Hepatocyte (in vitro differentiated cells): ENCODE measurements at regions not wholly inside any gene's neighbourhood (a gene's known extent, or its start where the extent isn't known, plus 50 kb on each side); places are given as distances from the start of the nearest gene placed in this dataset.

Experiments
- EZH2 ChIP-seq: fragments of 200-600 bp; sonication (generic); IDR thresholded peaks from 2 replicates; pipeline ENCODE4 v1.6.1; 2016; ENCODE audit warnings: antibody characterized with exemption, mild to moderate bottlenecking, borderline replicate concordance
- TF ChIP-seq, protein P1 (sequence below): fragments of 200-600 bp; sonication (generic); IDR thresholded peaks from 2 replicates; pipeline ENCODE4 v1.5.1; 2016; ENCODE audit warnings: antibody characterized with exemption, mild to moderate bottlenecking; ENCODE audit not compliant: poor library complexity

DNA sequence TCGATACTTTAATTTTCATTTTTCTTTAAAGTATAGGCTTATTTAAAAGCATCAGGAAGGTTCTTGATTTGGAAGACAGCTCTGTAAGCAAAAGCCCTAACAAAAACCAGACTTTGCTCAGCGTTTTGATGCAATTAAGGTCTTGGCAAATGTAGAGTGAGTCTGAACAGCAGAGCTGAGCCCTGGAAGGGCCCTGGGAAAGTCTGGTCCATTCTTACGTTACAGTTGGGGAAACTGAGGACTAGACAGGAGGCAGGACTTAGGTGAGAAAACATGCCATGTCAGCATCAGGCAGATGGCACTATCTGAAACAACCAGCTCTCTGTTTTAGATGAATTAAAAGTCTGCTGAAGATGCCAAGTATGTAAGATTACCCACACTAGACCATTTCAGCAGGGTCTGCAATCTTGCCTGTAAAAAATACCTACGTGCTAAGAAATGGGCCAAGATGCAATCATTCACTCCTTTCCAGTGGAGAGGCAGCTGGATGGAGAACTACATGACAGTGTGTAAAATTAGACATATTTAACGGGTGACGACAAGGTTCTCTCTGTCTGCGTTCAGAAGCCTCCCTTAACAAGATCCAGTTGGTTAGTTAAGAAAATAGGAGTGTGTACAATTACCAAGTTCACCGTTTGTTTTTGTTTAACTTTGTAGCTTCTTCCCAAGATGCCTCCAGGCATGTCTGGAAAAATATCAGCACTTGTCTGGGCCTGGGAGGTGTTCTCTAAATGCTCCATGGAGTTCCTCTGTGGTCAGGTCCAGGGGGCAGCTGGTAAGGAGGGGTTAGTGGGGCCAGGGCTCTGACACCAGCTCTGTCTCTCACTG is 502.3 kb upstream of the ZMIZ1 start:
- TF ChIP-seq, protein P1, sequence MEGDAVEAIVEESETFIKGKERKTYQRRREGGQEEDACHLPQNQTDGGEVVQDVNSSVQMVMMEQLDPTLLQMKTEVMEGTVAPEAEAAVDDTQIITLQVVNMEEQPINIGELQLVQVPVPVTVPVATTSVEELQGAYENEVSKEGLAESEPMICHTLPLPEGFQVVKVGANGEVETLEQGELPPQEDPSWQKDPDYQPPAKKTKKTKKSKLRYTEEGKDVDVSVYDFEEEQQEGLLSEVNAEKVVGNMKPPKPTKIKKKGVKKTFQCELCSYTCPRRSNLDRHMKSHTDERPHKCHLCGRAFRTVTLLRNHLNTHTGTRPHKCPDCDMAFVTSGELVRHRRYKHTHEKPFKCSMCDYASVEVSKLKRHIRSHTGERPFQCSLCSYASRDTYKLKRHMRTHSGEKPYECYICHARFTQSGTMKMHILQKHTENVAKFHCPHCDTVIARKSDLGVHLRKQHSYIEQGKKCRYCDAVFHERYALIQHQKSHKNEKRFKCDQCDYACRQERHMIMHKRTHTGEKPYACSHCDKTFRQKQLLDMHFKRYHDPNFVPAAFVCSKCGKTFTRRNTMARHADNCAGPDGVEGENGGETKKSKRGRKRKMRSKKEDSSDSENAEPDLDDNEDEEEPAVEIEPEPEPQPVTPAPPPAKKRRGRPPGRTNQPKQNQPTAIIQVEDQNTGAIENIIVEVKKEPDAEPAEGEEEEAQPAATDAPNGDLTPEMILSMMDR = no peak
- no peak for TF ChIP-seq EZH2
